Liver (tissue), 3 donors: ENCODE measurements at regions not wholly inside any gene's neighbourhood (a gene's known extent, or its start where the extent isn't known, plus 50 kb on each side); places are given as distances from the start of the nearest gene placed in this dataset.
"Not testable (repeated sequence)": the region's sequence is repeated elsewhere in the genome, so short reads cannot be mapped to it uniquely, and the experiment has no call there.

Experiments used
- CTCF ChIP-seq: fragments of 150-350 bp; IDR thresholded peaks from 2 replicates; pipeline ENCODE4 v1.5.1; 2017; ENCODE audit warnings: improper control_type of control experiment, low read depth, low read length; ENCODE audit not compliant: missing input control
- MAX ChIP-seq: IDR thresholded peaks from 2 replicates; pipeline ENCODE4 v1.6.1; 2016; ENCODE audit warnings: antibody characterized with exemption
- RXRA ChIP-seq, 2 donors: IDR thresholded peaks; 2 replicates each; pipeline ENCODE4 v1.6.1; 2017 to 2018; ENCODE audit warnings: antibody characterized with exemption in 2 of 2, mild to moderate bottlenecking in 1 of 2
- SP1 ChIP-seq: IDR thresholded peaks from 2 replicates; pipeline ENCODE4 v1.6.1; 2018; ENCODE audit warnings: antibody characterized with exemption, mild to moderate bottlenecking
- YY1 ChIP-seq: IDR thresholded peaks from 2 replicates; pipeline ENCODE4 v1.6.1; 2016; ENCODE audit warnings: antibody characterized with exemption, mild to moderate bottlenecking
- donor health status: healthy.
- donor health status: healthy.

- not testable (repeated sequence) for TF ChIP-seq CTCF; RXRA (IDR thresholded peaks at IDR 0.05); SP1; MAX; YY1
Measured at GRCh38 chr22:16132598-16132997, 442.8 kb downstream of the POTEH start.
